NB4 (cell line): ENCODE measurements at regions not wholly inside any gene's neighbourhood (a gene's known extent, or its start where the extent isn't known, plus 50 kb on each side); places are given as distances from the start of the nearest gene placed in this dataset.

ENCODE experiments used
- DNase-seq: peaks from one replicate; pipeline ENCODE4 v3.0.0; 2010; ENCODE audit warnings: low read depth
- H3K4me3 ChIP-seq: one replicate; pipeline ENCODE4 v1.5.1; 2011; ENCODE audit warnings: mild to moderate bottlenecking, low read depth, low read length, moderate library complexity
- CTCF ChIP-seq: IDR thresholded peaks from one replicate; pipeline ENCODE4 v1.5.1; 2012; ENCODE audit warnings: low read depth, low read length
- MAX ChIP-seq: IDR thresholded peaks from 2 replicates; pipeline ENCODE4 v1.6.1; 2011; ENCODE audit warnings: low read depth, low read length
- MYC ChIP-seq: IDR thresholded peaks from 2 replicates; pipeline ENCODE4 v1.6.1; 2011; ENCODE audit warnings: low read depth, low read length
- POLR2A ChIP-seq: IDR thresholded peaks from 2 replicates; pipeline ENCODE4 v1.6.1; 2011; ENCODE audit warnings: mild to moderate bottlenecking; ENCODE audit not compliant: insufficient read length; ENCODE audit errors: extremely low read depth

- H3K4me3 ChIP-seq, result no peak overlapping the region
Measured at GRCh38 chr4:89358935-89359638, 51.5 kb upstream of the GPRIN3 start.

GRCh38 chr4:89357787-89358186 is 50.2 kb upstream of the GPRIN3 start:
- DNase-seq, result no peak
- TF ChIP-seq MAX (no peak), CTCF (no peak), MYC (no peak), POLR2A (no peak)
- no peak overlapping the region for H3K4me3 ChIP-seq

More at GRCh38 chr4:89358935-89359638, 51.5 kb upstream of the GPRIN3 start:
- DNase-seq, result no peak
- TF ChIP-seq POLR2A (no peak), MAX (no peak), MYC (no peak), CTCF (no peak)
